Panc1 (cell line): ENCODE measurements at regions not wholly inside any gene's neighbourhood (a gene's known extent, or its start where the extent isn't known, plus 50 kb on each side); places are given as distances from the start of the nearest gene placed in this dataset.

ENCODE experiments used
- CTCF ChIP-seq: fragments of 450-650 bp; IDR thresholded peaks from 2 replicates; pipeline ENCODE4 v1.5.1; 2017; ENCODE audit warnings: mild to moderate bottlenecking
- POLR2AphosphoS5 ChIP-seq: IDR thresholded peaks from 2 replicates; pipeline ENCODE4 v1.6.1; 2012; ENCODE audit warnings: mild to moderate bottlenecking, low read depth, low read length, moderate library complexity

- TF ChIP-seq CTCF (no peak), POLR2AphosphoS5 (no peak)
These were observed 1102.6 kb upstream of the PIK3C3 start for GRCh38 chr18:40852406-40852805.
